Gastroesophageal sphincter (tissue), 3 donors: ENCODE measurements at regions not wholly inside any gene's neighbourhood (a gene's known extent, or its start where the extent isn't known, plus 50 kb on each side); places are given as distances from the start of the nearest gene placed in this dataset.

Experiments used
- EP300 ChIP-seq: sonication (generic); formaldehyde crosslinking; IDR thresholded peaks from one replicate; pipeline ENCODE4 v1.6.1; 2017; ENCODE audit warnings: antibody characterized with exemption, mild to moderate bottlenecking
- POLR2A ChIP-seq, 2 donors: fragments of 450-650 bp; IDR thresholded peaks; one replicate each; pipeline ENCODE4 v1.6.1; 2017; ENCODE audit warnings: antibody characterized with exemption in 2 of 2, mild to moderate bottlenecking in 2 of 2, moderate library complexity in 1 of 2
- POLR2AphosphoS5 ChIP-seq: sonication (generic); formaldehyde crosslinking; IDR thresholded peaks from one replicate; pipeline ENCODE4 v1.6.1; 2017; ENCODE audit warnings: antibody characterized with exemption
- TF ChIP-seq, protein P1 (sequence below), 4 experiments: fragments of 200-600 bp in 2 of 4; fragments of 450-650 bp in 2 of 4; sonication (generic) in 1 of 4; IDR thresholded peaks; one replicate each; pipeline ENCODE4 v1.5.1; 2017 to 2019; ENCODE audit warnings: antibody characterized with exemption in 4 of 4, mild to moderate bottlenecking in 2 of 4, moderate library complexity in 2 of 4

DNA sequence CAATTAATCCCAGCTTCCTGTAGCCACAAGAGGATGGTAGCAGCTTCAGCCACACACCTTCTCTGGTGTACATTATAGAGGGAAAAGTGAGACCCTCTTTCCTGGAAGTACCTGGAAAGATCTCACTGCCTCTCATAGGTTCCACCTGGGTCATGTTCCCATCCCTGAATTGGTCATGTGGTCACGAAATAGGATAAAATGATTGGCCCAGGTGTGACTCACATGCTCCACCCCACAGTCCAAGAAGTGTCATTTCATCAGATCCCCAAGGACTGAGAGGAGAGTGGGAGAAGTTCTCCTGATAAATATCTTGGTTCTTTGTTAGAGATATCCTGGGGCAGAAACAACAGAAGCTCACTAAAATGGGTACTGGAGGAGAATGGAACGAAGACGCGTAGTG, 142.4 kb downstream of the QRSL1 start:
- TF ChIP-seq POLR2A (IDR thresholded peaks at IDR 0.05) (no peak), POLR2AphosphoS5 (no peak), EP300 (no peak)
- TF ChIP-seq, protein P1, sequence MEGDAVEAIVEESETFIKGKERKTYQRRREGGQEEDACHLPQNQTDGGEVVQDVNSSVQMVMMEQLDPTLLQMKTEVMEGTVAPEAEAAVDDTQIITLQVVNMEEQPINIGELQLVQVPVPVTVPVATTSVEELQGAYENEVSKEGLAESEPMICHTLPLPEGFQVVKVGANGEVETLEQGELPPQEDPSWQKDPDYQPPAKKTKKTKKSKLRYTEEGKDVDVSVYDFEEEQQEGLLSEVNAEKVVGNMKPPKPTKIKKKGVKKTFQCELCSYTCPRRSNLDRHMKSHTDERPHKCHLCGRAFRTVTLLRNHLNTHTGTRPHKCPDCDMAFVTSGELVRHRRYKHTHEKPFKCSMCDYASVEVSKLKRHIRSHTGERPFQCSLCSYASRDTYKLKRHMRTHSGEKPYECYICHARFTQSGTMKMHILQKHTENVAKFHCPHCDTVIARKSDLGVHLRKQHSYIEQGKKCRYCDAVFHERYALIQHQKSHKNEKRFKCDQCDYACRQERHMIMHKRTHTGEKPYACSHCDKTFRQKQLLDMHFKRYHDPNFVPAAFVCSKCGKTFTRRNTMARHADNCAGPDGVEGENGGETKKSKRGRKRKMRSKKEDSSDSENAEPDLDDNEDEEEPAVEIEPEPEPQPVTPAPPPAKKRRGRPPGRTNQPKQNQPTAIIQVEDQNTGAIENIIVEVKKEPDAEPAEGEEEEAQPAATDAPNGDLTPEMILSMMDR (IDR thresholded peaks at IDR 0.05), result no peak
